Panc1 (cell line): ENCODE measurements at regions not wholly inside any gene's neighbourhood (a gene's known extent, or its start where the extent isn't known, plus 50 kb on each side); places are given as distances from the start of the nearest gene placed in this dataset.

Experiments
- ATAC-seq: fragments of 200-7000 bp; cut with Tn5 transposase; 2 replicates; pipeline ENCODE4 v1.9.1; 2020; ENCODE audit warnings: mild to moderate bottlenecking, moderate library complexity
- BruUV-seq: library from RNA; stranded (reverse); fragments of 400-500 nt; replicated peaks from 2 replicates; lab custom pipeline; 2021; lab: Mats Ljungman, UMichigan
- CTCF ChIA-PET: fragments of 300-600 bp; sonication (Branson Sonifier 250); formaldehyde crosslinking; loops from one replicate; lab custom pipeline; 2022; ENCODE audit warnings: antibody characterized with exemption; lab: Charles Lee
- POLR2A ChIA-PET: fragments of 300-600 bp; sonication (Branson Sonifier 250); formaldehyde crosslinking; loops from one replicate; lab custom pipeline; 2022; ENCODE audit warnings: antibody characterized with exemption; lab: Charles Lee
- DNase-seq: peaks from one replicate; pipeline ENCODE4 v3.0.0-alpha.2; 2010; ENCODE audit warnings: low read depth, low spot score
- H3K27ac ChIP-seq: 2 replicates; pipeline ENCODE4 v1.5.1; 2011; ENCODE audit warnings: mild to moderate bottlenecking, low read length, inconsistent platforms
- H3K27me3 ChIP-seq: fragments of 200-500 bp; sonication (Bioruptor generic); 2 replicates; pipeline ENCODE4 v1.6.0; 2014; ENCODE audit warnings: low read length, inconsistent platforms; ENCODE audit not compliant: control insufficient read depth, insufficient read depth
- H3K36me3 ChIP-seq: fragments of 200-500 bp; sonication (Bioruptor generic); 2 replicates; pipeline ENCODE4 v1.5.1; 2014; ENCODE audit warnings: inconsistent platforms, mild to moderate bottlenecking, low read length, moderate library complexity; ENCODE audit not compliant: control insufficient read depth, insufficient read depth
- H3K4me1 ChIP-seq: 2 replicates; pipeline ENCODE4 v1.5.1; 2011; ENCODE audit warnings: inconsistent platforms, mild to moderate bottlenecking, low read length, moderate library complexity; ENCODE audit not compliant: control insufficient read depth, insufficient read depth
- H3K4me3 ChIP-seq, 2 experiments: 2 replicates each; pipeline ENCODE4 v1.5.1; 2011 to 2012; ENCODE audit warnings: low read depth in 2 of 2, low read length in 2 of 2, mild to moderate bottlenecking in 2 of 2, inconsistent platforms in 1 of 2, moderate library complexity in 1 of 2
- H3K9me3 ChIP-seq: fragments of 200-500 bp; sonication (Bioruptor generic); 2 replicates; pipeline ENCODE4 v1.5.1; 2014; ENCODE audit warnings: low read depth, mild to moderate bottlenecking, inconsistent platforms, low read length, moderate library complexity; ENCODE audit not compliant: control insufficient read depth, insufficient read depth
- CTCF ChIP-seq: fragments of 450-650 bp; IDR thresholded peaks from 2 replicates; pipeline ENCODE4 v1.5.1; 2017; ENCODE audit warnings: mild to moderate bottlenecking
- POLR2AphosphoS5 ChIP-seq: IDR thresholded peaks from 2 replicates; pipeline ENCODE4 v1.6.1; 2012; ENCODE audit warnings: mild to moderate bottlenecking, low read depth, low read length, moderate library complexity
- REST ChIP-seq, 2 experiments: IDR thresholded peaks; 2 replicates each; pipeline ENCODE4 v1.6.1; 2011 to 2012; ENCODE audit warnings: low read depth in 2 of 2, control low read depth in 1 of 2, low read length in 1 of 2, mild to moderate bottlenecking in 1 of 2, moderate library complexity in 1 of 2; ENCODE audit not compliant: insufficient read depth in 1 of 2
- SIN3A ChIP-seq: IDR thresholded peaks from 2 replicates; pipeline ENCODE4 v1.6.1; 2012; ENCODE audit warnings: low read depth, mild to moderate bottlenecking, low read length, moderate library complexity, borderline replicate concordance; ENCODE audit not compliant: insufficient read depth
- TCF7L2 ChIP-seq: IDR thresholded peaks from 2 replicates; pipeline ENCODE4 v1.6.1; 2011; ENCODE audit warnings: mild to moderate bottlenecking, low read depth, low read length, inconsistent platforms
- in situ Hi-C: cut with HindIII; loops from 2 replicates; pipeline ENCODE4 v1.10.0; 2016; ENCODE audit warnings: low sequenced_read_pairs, low pct_unique_long_range_greater_than_20kb
- intact Hi-C: fragments of 100-400 bp; cut with micrococcal nuclease; formaldehyde crosslinking; loops from one replicate; pipeline ENCODE4 v1.10.0; 2022; ENCODE audit not compliant: unreplicated experiment

GRCh38 chr6:23301556-23301955, 732.2 kb downstream of the HDGFL1 start:
- in situ Hi-C loops (no loop called here), intact Hi-C loops (no loop called here)
- no peaks in the 10 kb centered on the region for H3K9me3 ChIP-seq
- no peak overlapping the region for H3K27ac ChIP-seq
- POLR2A ChIA-PET: no interaction called here
- TF ChIP-seq TCF7L2 (no peak), CTCF (no peak), POLR2AphosphoS5 (no peak), REST (IDR thresholded peaks at IDR 0.05; ENCODE audit: insufficient read depth in 1 of 2, low read depth in 2 of 2, low read length in 1 of 2) (no peak), SIN3A (no peak)
- no peaks in the 10 kb centered on the region for H3K36me3 ChIP-seq
- CTCF ChIA-PET: no interaction called here
- no TSS peak for BruUV-seq
- H3K4me1 ChIP-seq: no peaks in the 10 kb centered on the region
- ATAC-seq (no peak), DNase-seq (no peak)
- no peaks in the 10 kb centered on the region for H3K27me3 ChIP-seq
- no peak overlapping the region for H3K4me3 ChIP-seq

- in situ Hi-C loops: no loop called here
- ChIA-PET POLR2A (no interaction called here), CTCF (no interaction called here)
- DNase-seq: no peak
- no TSS peak for BruUV-seq
- intact Hi-C loops: no loop called here
- no peaks in the 10 kb centered on the region for H3K9me3 ChIP-seq
- no peak for ATAC-seq
- no peaks in the 10 kb centered on the region for H3K4me1 ChIP-seq
- H3K27ac ChIP-seq: no peak overlapping the region
- TF ChIP-seq REST (IDR thresholded peaks at IDR 0.05; ENCODE audit: insufficient read depth in 1 of 2, low read depth in 2 of 2, low read length in 1 of 2) (no peak), CTCF (no peak), TCF7L2 (no peak)
- H3K36me3 ChIP-seq: no peaks in the 10 kb centered on the region
- no peaks in the 10 kb centered on the region for H3K27me3 ChIP-seq
- H3K4me3 ChIP-seq: no peak overlapping the region
These were observed 733.1 kb downstream of the HDGFL1 start for GRCh38 chr6:23302514-23302913.
